Neural progenitor cell (in vitro differentiated cells): ENCODE measurements at regions not wholly inside any gene's neighbourhood (a gene's known extent, or its start where the extent isn't known, plus 50 kb on each side); places are given as distances from the start of the nearest gene placed in this dataset.

ENCODE experiments used
- CTCF ChIP-seq: fragments of 200-600 bp; sonication (generic); IDR thresholded peaks from 2 replicates; pipeline ENCODE4 v1.5.1; 2017; ENCODE audit warnings: antibody characterized with exemption, mild to moderate bottlenecking
- EZH2 ChIP-seq: fragments of 200-600 bp; sonication (generic); IDR thresholded peaks from 2 replicates; pipeline ENCODE4 v1.6.1; 2017; ENCODE audit warnings: antibody characterized with exemption, mild to moderate bottlenecking, moderate library complexity
- EZH2phosphoT487 ChIP-seq: fragments of 200-600 bp; sonication (generic); IDR thresholded peaks from 2 replicates; pipeline ENCODE4 v1.6.1; 2017; ENCODE audit warnings: antibody characterized with exemption

GRCh38 chr18:24949908-24950307 is 402.1 kb downstream of the ZNF521 start:
- TF ChIP-seq CTCF, result no peak
- TF ChIP-seq EZH2, result no peak
- TF ChIP-seq EZH2phosphoT487, result no peak
